ENCODE measurements at regions not wholly inside any gene's neighbourhood (a gene's known extent, or its start where the extent isn't known, plus 50 kb on each side); places are given as distances from the start of the nearest gene placed in this dataset.

GRCh38 chr10:3228629-3228945, 56.0 kb upstream of the PITRM1 start:
- TF ChIP-seq TCF12 (IDR thresholded peaks at IDR 0.05): no peak
- TF ChIP-seq CTCF (IDR thresholded peaks at IDR 0.05): no peak
- TF ChIP-seq FOXM1 (IDR thresholded peaks at IDR 0.05; ENCODE audit: low read depth): no peak
- no peak for TF ChIP-seq REST (IDR thresholded peaks at IDR 0.05; ENCODE audit: low read depth, low read length)
- TF ChIP-seq EZH2phosphoT487 (IDR thresholded peaks at IDR 0.05; ENCODE audit: borderline replicate concordance, low read depth): no peak
- TF ChIP-seq YY1 (IDR thresholded peaks at IDR 0.05; ENCODE audit: low read depth): no peak

Data from SK-N-SH (cell line).